ENCODE measurements at regions not wholly inside any gene's neighbourhood (a gene's known extent, or its start where the extent isn't known, plus 50 kb on each side); places are given as distances from the start of the nearest gene placed in this dataset.

- no peak for DNase-seq
- H3K27ac Mint-ChIP-seq = no peak overlapping the region
- no peak overlapping the region for H3K4me3 Mint-ChIP-seq
- CTCF ChIA-PET = no interaction called here
- no peaks in the 10 kb centered on the region for H3K27me3 Mint-ChIP-seq (ENCODE audit: low read depth)
- H3K36me3 Mint-ChIP-seq (ENCODE audit: low read depth) = no peaks in the 10 kb centered on the region
- no peaks in the 10 kb centered on the region for H3K9me3 Mint-ChIP-seq
- H3K4me1 Mint-ChIP-seq (ENCODE audit: low read depth) = peaks cover 6% of the 10 kb centered on the region
- intact Hi-C loops (cut with micrococcal nuclease) = no loop called here
Observed at GRCh38 chr1:83766241-83766691, 232.7 kb downstream of the TTLL7 start.

- Mint-ChIP-seq H3K4me1 (ENCODE audit: low read depth) (peaks cover 8% of the 10 kb centered on the region), H3K36me3 (ENCODE audit: low read depth) (no peaks in the 10 kb centered on the region)
- intact Hi-C loops (cut with micrococcal nuclease) = no loop called here
Observed at GRCh38 chr1:83765125-83765524, 233.8 kb downstream of the TTLL7 start.

GRCh38 chr1:83764209-83764608 is 234.7 kb downstream of the TTLL7 start:
- DNase-seq = no peak
- no peaks in the 10 kb centered on the region for H3K36me3 Mint-ChIP-seq (ENCODE audit: low read depth)
- intact Hi-C loops (cut with micrococcal nuclease) = no loop called here
- H3K4me3 Mint-ChIP-seq = no peak overlapping the region
- no peaks in the 10 kb centered on the region for H3K9me3 Mint-ChIP-seq
- H3K27ac Mint-ChIP-seq = no peak overlapping the region
- H3K4me1 Mint-ChIP-seq (ENCODE audit: low read depth) = peaks cover 2% of the 10 kb centered on the region
- H3K27me3 Mint-ChIP-seq (ENCODE audit: low read depth) = no peaks in the 10 kb centered on the region
- CTCF ChIA-PET = interaction anchor here (1.1 kb wide), 1 partner anchor 58 kb away, joined by 3 read pairs; no protein-coding TSS in a partner anchor

More at GRCh38 chr1:83765125-83765524, 233.8 kb downstream of the TTLL7 start:
- Mint-ChIP-seq H3K9me3 (no peaks in the 10 kb centered on the region), H3K27me3 (ENCODE audit: low read depth) (no peaks in the 10 kb centered on the region), H3K4me3 (no peak overlapping the region), H3K27ac (no peak overlapping the region)
- CTCF ChIA-PET = no interaction called here
- no peak for DNase-seq

GRCh38 chr1:83763361-83764095 is 235.4 kb downstream of the TTLL7 start:
- peaks cover 2% of the 10 kb centered on the region for H3K4me1 Mint-ChIP-seq (ENCODE audit: low read depth)
- no peaks in the 10 kb centered on the region for H3K27me3 Mint-ChIP-seq (ENCODE audit: low read depth)
- H3K4me3 Mint-ChIP-seq = no peak overlapping the region
- no peak for DNase-seq
- CTCF ChIA-PET = interaction anchor here (1.1 kb wide), 1 partner anchor 59 kb away, joined by 3 read pairs; no protein-coding TSS in a partner anchor
- H3K9me3 Mint-ChIP-seq = no peaks in the 10 kb centered on the region
- intact Hi-C loops (cut with micrococcal nuclease) = no loop called here
- no peak overlapping the region for H3K27ac Mint-ChIP-seq
- H3K36me3 Mint-ChIP-seq (ENCODE audit: low read depth) = no peaks in the 10 kb centered on the region

GRCh38 chr1:83762416-83762815 is 236.5 kb downstream of the TTLL7 start:
- Mint-ChIP-seq H3K27me3 (ENCODE audit: low read depth) (no peaks in the 10 kb centered on the region), H3K4me3 (no peak overlapping the region), H3K36me3 (ENCODE audit: low read depth) (no peaks in the 10 kb centered on the region), H3K9me3 (no peaks in the 10 kb centered on the region), H3K4me1 (ENCODE audit: low read depth) (peaks cover 2% of the 10 kb centered on the region), H3K27ac (no peak overlapping the region)
- no peak for DNase-seq
- intact Hi-C loops (cut with micrococcal nuclease) = no loop called here
- CTCF ChIA-PET = no interaction called here

GRCh38 chr1:83762039-83762365 is 236.9 kb downstream of the TTLL7 start:
- Mint-ChIP-seq H3K27me3 (ENCODE audit: low read depth) (no peaks in the 10 kb centered on the region), H3K27ac (no peak overlapping the region), H3K4me1 (ENCODE audit: low read depth) (peaks cover 2% of the 10 kb centered on the region), H3K4me3 (no peak overlapping the region), H3K36me3 (ENCODE audit: low read depth) (no peaks in the 10 kb centered on the region), H3K9me3 (no peaks in the 10 kb centered on the region)
- CTCF ChIA-PET = no interaction called here
- intact Hi-C loops (cut with micrococcal nuclease) = no loop called here
- DNase-seq = no peak

GRCh38 chr1:83761167-83762038 is 237.5 kb downstream of the TTLL7 start:
- Mint-ChIP-seq H3K4me3 (no peak overlapping the region), H3K27ac (no peak overlapping the region), H3K9me3 (no peaks in the 10 kb centered on the region), H3K4me1 (ENCODE audit: low read depth) (peaks cover 2% of the 10 kb centered on the region), H3K27me3 (ENCODE audit: low read depth) (no peaks in the 10 kb centered on the region), H3K36me3 (ENCODE audit: low read depth) (no peaks in the 10 kb centered on the region)
- DNase-seq = peak; percentile 57
- CTCF ChIA-PET = interaction anchor here (1.3 kb wide), 1 partner anchor 24 kb away, joined by 3 read pairs; no protein-coding TSS in a partner anchor
- intact Hi-C loops (cut with micrococcal nuclease) = no loop called here

GRCh38 chr1:83760226-83761021 is 238.5 kb downstream of the TTLL7 start:
- H3K4me3 Mint-ChIP-seq = no peak overlapping the region
- intact Hi-C loops (cut with micrococcal nuclease) = no loop called here
- H3K9me3 Mint-ChIP-seq = no peaks in the 10 kb centered on the region
- CTCF ChIA-PET = interaction anchor here (1.3 kb wide), 1 partner anchor 23 kb away, joined by 3 read pairs; no protein-coding TSS in a partner anchor
- no peak for DNase-seq
- H3K27me3 Mint-ChIP-seq (ENCODE audit: low read depth) = no peaks in the 10 kb centered on the region
- peaks cover 2% of the 10 kb centered on the region for H3K4me1 Mint-ChIP-seq (ENCODE audit: low read depth)
- H3K36me3 Mint-ChIP-seq (ENCODE audit: low read depth) = no peaks in the 10 kb centered on the region
- H3K27ac Mint-ChIP-seq = no peak overlapping the region

- Mint-ChIP-seq H3K27ac (no peak overlapping the region), H3K4me1 (ENCODE audit: low read depth) (peaks cover 2% of the 10 kb centered on the region), H3K36me3 (ENCODE audit: low read depth) (no peaks in the 10 kb centered on the region), H3K27me3 (ENCODE audit: low read depth) (no peaks in the 10 kb centered on the region), H3K4me3 (no peak overlapping the region), H3K9me3 (no peaks in the 10 kb centered on the region)
- intact Hi-C loops (cut with micrococcal nuclease) = no loop called here
- CTCF ChIA-PET = no interaction called here
- DNase-seq = no peak
Observed at GRCh38 chr1:83756984-83757717, 241.8 kb downstream of the TTLL7 start.

- no peak for DNase-seq
- Mint-ChIP-seq H3K27me3 (ENCODE audit: low read depth) (no peaks in the 10 kb centered on the region), H3K4me3 (no peak overlapping the region), H3K4me1 (ENCODE audit: low read depth) (no peaks in the 10 kb centered on the region), H3K9me3 (peaks cover 2% of the 10 kb centered on the region), H3K27ac (no peak overlapping the region), H3K36me3 (ENCODE audit: low read depth) (no peaks in the 10 kb centered on the region)
- CTCF ChIA-PET = interaction anchor here (0.8 kb wide), 1 partner anchor 88 kb away, joined by 3 read pairs; no protein-coding TSS in a partner anchor
- intact Hi-C loops (cut with micrococcal nuclease) = no loop called here
Observed at GRCh38 chr1:83751602-83752001, 247.3 kb downstream of the TTLL7 start.

GRCh38 chr1:83750201-83750600 is 248.7 kb downstream of the TTLL7 start:
- Mint-ChIP-seq H3K27ac (no peak overlapping the region), H3K4me3 (no peak overlapping the region), H3K36me3 (ENCODE audit: low read depth) (no peaks in the 10 kb centered on the region), H3K4me1 (ENCODE audit: low read depth) (no peaks in the 10 kb centered on the region), H3K27me3 (ENCODE audit: low read depth) (no peaks in the 10 kb centered on the region), H3K9me3 (peaks cover 2% of the 10 kb centered on the region)
- DNase-seq = no peak
- CTCF ChIA-PET = no interaction called here
- intact Hi-C loops (cut with micrococcal nuclease) = no loop called here
